OCI-LY1 (cell line): ENCODE measurements at regions not wholly inside any gene's neighbourhood (a gene's known extent, or its start where the extent isn't known, plus 50 kb on each side); places are given as distances from the start of the nearest gene placed in this dataset.

ENCODE experiments used
- H2AFZ ChIP-seq: fragments of 200-600 bp; sonication (generic), shearing (Covaris generic); 2 replicates; pipeline ENCODE4 v1.6.0; 2014; ENCODE audit warnings: antibody characterized with exemption, mild to moderate bottlenecking, low read length
- H3F3A ChIP-seq: fragments of 200-600 bp; sonication (generic), shearing (Covaris generic); 2 replicates; pipeline ENCODE4 v1.6.0; 2014; ENCODE audit warnings: mild to moderate bottlenecking, antibody characterized with exemption, low read length, moderate library complexity; ENCODE audit not compliant: insufficient read depth
- H3K27ac ChIP-seq: fragments of 200-600 bp; sonication (generic); 2 replicates; pipeline ENCODE4 v1.5.1; 2014; ENCODE audit warnings: low read length, mixed run types, mild to moderate bottlenecking, low read depth; ENCODE audit not compliant: poor library complexity, severe bottlenecking
- H3K27me3 ChIP-seq: fragments of 200-600 bp; sonication (generic); 2 replicates; pipeline ENCODE4 v1.6.0; 2014; ENCODE audit warnings: antibody characterized with exemption, mild to moderate bottlenecking, low read length, moderate library complexity; ENCODE audit not compliant: insufficient read depth
- H3K36me3 ChIP-seq: fragments of 200-600 bp; sonication (generic); 2 replicates; pipeline ENCODE4 v1.6.1; 2014; ENCODE audit warnings: mild to moderate bottlenecking, antibody characterized with exemption, low read length, moderate library complexity, mixed read lengths; ENCODE audit not compliant: insufficient read depth
- H3K4me1 ChIP-seq: fragments of 200-600 bp; sonication (generic); 2 replicates; pipeline ENCODE4 v1.5.1; 2014; ENCODE audit warnings: mild to moderate bottlenecking, low read length, moderate library complexity; ENCODE audit not compliant: insufficient read depth, severe bottlenecking
- H3K4me2 ChIP-seq: fragments of 200-600 bp; sonication (generic), shearing (Covaris generic); 2 replicates; pipeline ENCODE4 v1.6.1; 2014; ENCODE audit warnings: low read length
- H3K4me3 ChIP-seq: fragments of 200-600 bp; sonication (generic); 2 replicates; pipeline ENCODE4 v1.5.1; 2014; ENCODE audit warnings: low read length, low read depth, mild to moderate bottlenecking, mixed read lengths; ENCODE audit not compliant: poor library complexity, severe bottlenecking
- H3K79me2 ChIP-seq: fragments of 200-600 bp; shearing (Covaris generic); 2 replicates; pipeline ENCODE4 v1.6.1; 2016; ENCODE audit warnings: mixed run types, low read length, mixed read lengths; ENCODE audit not compliant: insufficient read depth
- H3K9ac ChIP-seq: fragments of 200-600 bp; sonication (generic), shearing (Covaris generic); 2 replicates; pipeline ENCODE4 v1.6.1; 2014; ENCODE audit warnings: mild to moderate bottlenecking, low read length, mixed read lengths
- H3K9me2 ChIP-seq: fragments of 200-600 bp; sonication (generic), shearing (Covaris generic); 2 replicates; pipeline ENCODE4 v1.6.1; 2014; ENCODE audit warnings: low read depth, mild to moderate bottlenecking, low read length, mixed read lengths
- H3K9me3 ChIP-seq: fragments of 200-600 bp; shearing (Covaris generic); 2 replicates; pipeline ENCODE4 v1.6.1; 2014; ENCODE audit warnings: low read length, mixed read lengths
- H4K20me1 ChIP-seq: fragments of 200-600 bp; sonication (generic), shearing (Covaris generic); 2 replicates; pipeline ENCODE4 v1.6.0; 2016; ENCODE audit warnings: mild to moderate bottlenecking, low read length; ENCODE audit not compliant: insufficient read depth
- EZH2 ChIP-seq: fragments of 200-600 bp; sonication (generic), shearing (Covaris generic); IDR thresholded peaks from 2 replicates; pipeline ENCODE4 v1.8.0; 2017; ENCODE audit warnings: borderline replicate concordance, mixed run types, mild to moderate bottlenecking, antibody characterized with exemption, low read length, moderate library complexity, mixed read lengths
- TF ChIP-seq, protein P1 (sequence below): fragments of 200-600 bp; sonication (generic), shearing (Covaris generic); IDR thresholded peaks from 2 replicates; pipeline ENCODE4 v1.5.1; 2017; ENCODE audit warnings: mild to moderate bottlenecking, antibody characterized with exemption, low read length, moderate library complexity, mixed read lengths

DNA sequence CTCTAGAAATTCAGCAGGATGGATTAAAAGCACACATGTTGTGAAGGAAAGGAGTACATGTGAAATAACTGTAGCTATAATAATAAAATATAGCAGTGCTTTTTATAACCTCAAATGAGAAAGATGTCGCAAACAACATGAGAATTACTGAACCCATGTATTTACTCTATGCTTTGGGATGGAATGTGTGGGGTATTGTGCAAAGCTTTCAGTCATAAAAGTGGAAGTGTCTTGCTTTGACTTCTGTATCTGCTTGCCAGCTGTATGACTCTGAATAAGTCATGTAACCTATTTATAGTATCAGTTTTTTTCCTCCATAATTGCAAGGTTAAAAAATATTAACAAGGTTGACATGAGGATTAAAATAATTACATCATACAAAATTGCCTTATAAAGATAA, 519.3 kb upstream of the CADM2 start:
- no peaks in the 10 kb centered on the region for H3K9me3 ChIP-seq
- no peaks in the 10 kb centered on the region for H3K4me1 ChIP-seq
- H3K9ac ChIP-seq: no peak overlapping the region
- no peak overlapping the region for H3K4me3 ChIP-seq
- no peaks in the 10 kb centered on the region for H3K79me2 ChIP-seq
- H3F3A ChIP-seq: no peaks in the 10 kb centered on the region
- TF ChIP-seq, protein P1, sequence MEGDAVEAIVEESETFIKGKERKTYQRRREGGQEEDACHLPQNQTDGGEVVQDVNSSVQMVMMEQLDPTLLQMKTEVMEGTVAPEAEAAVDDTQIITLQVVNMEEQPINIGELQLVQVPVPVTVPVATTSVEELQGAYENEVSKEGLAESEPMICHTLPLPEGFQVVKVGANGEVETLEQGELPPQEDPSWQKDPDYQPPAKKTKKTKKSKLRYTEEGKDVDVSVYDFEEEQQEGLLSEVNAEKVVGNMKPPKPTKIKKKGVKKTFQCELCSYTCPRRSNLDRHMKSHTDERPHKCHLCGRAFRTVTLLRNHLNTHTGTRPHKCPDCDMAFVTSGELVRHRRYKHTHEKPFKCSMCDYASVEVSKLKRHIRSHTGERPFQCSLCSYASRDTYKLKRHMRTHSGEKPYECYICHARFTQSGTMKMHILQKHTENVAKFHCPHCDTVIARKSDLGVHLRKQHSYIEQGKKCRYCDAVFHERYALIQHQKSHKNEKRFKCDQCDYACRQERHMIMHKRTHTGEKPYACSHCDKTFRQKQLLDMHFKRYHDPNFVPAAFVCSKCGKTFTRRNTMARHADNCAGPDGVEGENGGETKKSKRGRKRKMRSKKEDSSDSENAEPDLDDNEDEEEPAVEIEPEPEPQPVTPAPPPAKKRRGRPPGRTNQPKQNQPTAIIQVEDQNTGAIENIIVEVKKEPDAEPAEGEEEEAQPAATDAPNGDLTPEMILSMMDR: no peak
- no peak for TF ChIP-seq EZH2
- H3K27ac ChIP-seq: no peak overlapping the region
- no peaks in the 10 kb centered on the region for H3K36me3 ChIP-seq
- H4K20me1 ChIP-seq: no peaks in the 10 kb centered on the region
- no peak overlapping the region for H3K4me2 ChIP-seq
- H3K27me3 ChIP-seq: no peaks in the 10 kb centered on the region
- no peaks in the 10 kb centered on the region for H3K9me2 ChIP-seq
- no peak overlapping the region for H2AFZ ChIP-seq

DNA sequence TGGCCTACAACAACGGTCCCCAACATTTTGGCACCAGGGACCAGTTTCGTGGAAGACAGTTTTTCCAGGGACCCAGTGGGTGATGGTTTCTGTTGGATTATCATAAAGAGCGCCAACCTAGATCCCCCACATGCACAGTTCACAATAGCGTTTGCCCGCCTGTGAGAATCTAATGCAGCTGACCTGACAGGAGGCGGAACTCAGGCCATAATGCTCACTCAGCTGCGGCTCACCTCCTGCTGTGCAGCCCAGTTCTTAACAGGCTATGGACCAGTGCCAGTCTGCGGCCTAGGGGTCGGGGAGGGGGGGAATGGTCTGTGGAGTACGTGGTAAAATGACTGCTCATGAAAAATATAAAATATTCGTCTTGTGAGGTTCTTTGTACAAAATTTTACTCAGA, 518.5 kb upstream of the CADM2 start:
- H3K79me2 ChIP-seq: no peaks in the 10 kb centered on the region
- no peak overlapping the region for H3K9ac ChIP-seq
- H3K27ac ChIP-seq: no peak overlapping the region
- no peaks in the 10 kb centered on the region for H3K27me3 ChIP-seq
- no peak overlapping the region for H3K4me3 ChIP-seq
- H3K36me3 ChIP-seq: no peaks in the 10 kb centered on the region
- H3F3A ChIP-seq: no peaks in the 10 kb centered on the region
- TF ChIP-seq, protein P1: no peak
- TF ChIP-seq EZH2: no peak
- H3K9me3 ChIP-seq: no peaks in the 10 kb centered on the region
- no peaks in the 10 kb centered on the region for H3K4me1 ChIP-seq
- no peaks in the 10 kb centered on the region for H3K9me2 ChIP-seq
- no peaks in the 10 kb centered on the region for H4K20me1 ChIP-seq
- H2AFZ ChIP-seq: no peak overlapping the region
- H3K4me2 ChIP-seq: no peak overlapping the region

DNA sequence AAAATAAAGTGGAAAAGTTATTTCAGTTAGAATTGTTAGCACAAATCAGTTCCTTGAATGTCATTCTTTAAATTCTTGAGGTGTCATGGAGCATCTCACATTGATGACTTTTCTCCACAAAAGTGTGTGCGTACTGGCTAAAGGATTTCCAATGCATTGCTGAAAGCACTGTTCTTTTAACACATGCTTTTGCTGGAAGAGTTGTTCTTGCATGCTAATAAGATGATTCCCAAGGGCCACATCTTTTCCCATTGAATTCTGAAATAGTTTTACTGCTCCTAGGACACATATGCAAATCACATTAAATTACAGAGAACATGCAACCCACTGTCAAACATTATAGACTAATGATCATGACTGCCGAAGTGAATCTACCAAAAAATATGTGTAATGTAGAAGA, 516.3 kb upstream of the CADM2 start:
- H3K4me2 ChIP-seq: no peak overlapping the region
- no peak overlapping the region for H3K4me3 ChIP-seq
- no peak overlapping the region for H3K9ac ChIP-seq
- no peaks in the 10 kb centered on the region for H3F3A ChIP-seq
- H3K79me2 ChIP-seq: no peaks in the 10 kb centered on the region
- H3K36me3 ChIP-seq: no peaks in the 10 kb centered on the region
- TF ChIP-seq EZH2: no peak
- H3K27me3 ChIP-seq: no peaks in the 10 kb centered on the region
- H3K9me2 ChIP-seq: no peaks in the 10 kb centered on the region
- H2AFZ ChIP-seq: no peak overlapping the region
- H3K9me3 ChIP-seq: no peaks in the 10 kb centered on the region
- no peaks in the 10 kb centered on the region for H4K20me1 ChIP-seq
- H3K4me1 ChIP-seq: no peaks in the 10 kb centered on the region
- H3K27ac ChIP-seq: no peak overlapping the region

DNA sequence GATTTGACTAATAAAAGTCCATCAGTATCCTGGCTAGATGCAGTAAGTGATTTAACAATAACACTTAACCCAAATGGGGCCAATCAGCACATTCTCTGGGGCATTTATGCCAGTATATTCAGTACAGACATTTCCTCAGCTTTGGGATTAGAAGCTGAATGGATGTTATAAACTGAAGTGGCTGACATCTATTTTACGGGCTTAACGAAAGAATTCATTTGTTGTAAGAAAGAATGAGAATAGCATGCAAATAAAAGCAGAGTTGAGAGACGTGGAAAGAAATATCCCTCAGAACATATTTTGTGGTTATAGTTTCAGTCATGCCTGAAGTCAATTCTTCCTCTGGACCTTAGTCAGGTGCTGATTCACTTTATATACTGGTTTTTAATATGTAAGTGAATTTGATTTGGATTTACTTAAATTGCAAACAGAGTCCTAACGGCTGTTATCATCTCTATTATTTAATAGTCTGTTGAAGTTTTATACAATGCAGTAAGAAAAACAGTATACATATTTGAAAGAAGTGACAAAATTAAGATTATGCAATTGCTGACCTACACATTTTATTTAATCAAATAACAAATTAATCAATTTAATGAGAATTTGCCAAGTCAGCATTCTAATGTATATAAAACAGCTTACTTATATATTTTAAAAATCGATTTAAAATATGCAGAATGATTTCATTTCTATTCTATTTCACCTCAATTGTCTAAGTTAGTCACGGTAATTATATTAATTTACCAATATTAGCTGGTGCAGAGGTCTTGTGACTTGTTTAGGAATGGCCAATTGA, 513.9 kb upstream of the CADM2 start:
- no peak overlapping the region for H3K4me3 ChIP-seq
- no peaks in the 10 kb centered on the region for H3F3A ChIP-seq
- no peaks in the 10 kb centered on the region for H3K36me3 ChIP-seq
- no peak overlapping the region for H3K27ac ChIP-seq
- no peaks in the 10 kb centered on the region for H3K4me1 ChIP-seq
- H2AFZ ChIP-seq: no peak overlapping the region
- H3K9me3 ChIP-seq: no peaks in the 10 kb centered on the region
- no peaks in the 10 kb centered on the region for H4K20me1 ChIP-seq
- no peaks in the 10 kb centered on the region for H3K9me2 ChIP-seq
- no peak for TF ChIP-seq EZH2
- TF ChIP-seq, protein P1: no peak
- no peak overlapping the region for H3K4me2 ChIP-seq
- H3K9ac ChIP-seq: no peak overlapping the region
- no peaks in the 10 kb centered on the region for H3K27me3 ChIP-seq
- H3K79me2 ChIP-seq: no peaks in the 10 kb centered on the region
